DMS153 (cell line): ENCODE measurements at regions not wholly inside any gene's neighbourhood (a gene's known extent, or its start where the extent isn't known, plus 50 kb on each side); places are given as distances from the start of the nearest gene placed in this dataset.

Source experiments
- DNase-seq: peaks from one replicate; lab custom pipeline; 2025; lab: John Stamatoyannopoulos, UW

GRCh38 chr2:8574196-8575037 lies 107.4 kb upstream of the ID2 start:
- DNase-seq, result no peak

- no peak for DNase-seq
These were observed 106.6 kb upstream of the ID2 start for GRCh38 chr2:8575038-8575833.

DNA sequence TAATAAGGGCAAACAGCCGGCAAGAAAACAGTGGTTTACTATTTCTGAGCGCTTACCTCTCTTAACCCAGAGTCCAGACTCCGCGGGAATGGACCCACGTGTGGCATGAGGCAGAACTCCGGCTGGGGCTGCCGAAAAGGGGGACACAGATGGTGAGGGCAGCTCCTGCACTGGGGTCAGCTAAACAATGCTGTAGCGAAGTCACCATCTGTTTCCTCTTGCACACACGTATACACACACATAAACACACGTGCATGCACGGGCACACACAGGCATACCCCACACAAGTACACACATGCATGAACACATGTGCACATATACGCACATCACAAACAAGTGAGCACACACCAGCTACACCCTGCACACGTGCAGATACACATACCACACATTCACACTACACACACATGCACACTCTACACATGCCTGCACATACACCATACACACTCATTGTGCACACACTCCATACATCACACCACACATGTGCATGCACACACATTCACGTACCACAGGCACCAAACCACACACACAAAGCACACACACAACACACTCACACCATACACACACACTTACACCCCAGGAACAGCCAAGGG lies 105.9 kb upstream of the ID2 start:
- DNase-seq, result no peak

DNA sequence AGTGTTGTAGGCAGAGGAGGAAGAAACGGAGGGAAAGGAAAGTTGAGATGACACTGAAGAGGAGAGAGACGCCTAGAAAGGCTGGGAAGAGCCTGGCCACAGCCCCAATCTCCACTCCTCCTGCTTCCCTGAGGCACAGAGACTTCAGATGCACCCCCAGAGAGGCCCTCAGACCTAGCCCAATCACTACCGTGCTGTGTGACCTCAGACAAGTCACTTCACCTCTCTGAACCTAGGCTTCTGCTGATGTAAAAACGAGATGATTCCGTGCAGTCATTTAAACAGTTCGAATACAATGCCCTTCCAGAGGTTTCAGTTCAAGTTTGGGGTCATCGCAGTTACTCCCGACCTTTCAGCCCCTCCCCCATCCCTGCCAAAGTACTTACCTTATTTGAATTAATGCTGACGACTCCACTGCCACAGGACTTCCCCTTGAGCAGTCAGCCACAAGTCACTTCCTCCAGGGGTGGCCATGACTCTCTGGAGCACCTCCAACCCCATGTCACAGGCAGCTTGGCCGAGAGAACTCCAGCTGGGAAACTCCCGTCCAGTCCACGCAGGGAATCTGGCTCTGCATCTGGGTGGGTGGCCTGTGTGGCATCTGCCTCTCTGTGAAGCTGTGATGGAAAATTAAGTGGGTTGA lies 105.2 kb upstream of the ID2 start:
- DNase-seq, result no peak

DNA sequence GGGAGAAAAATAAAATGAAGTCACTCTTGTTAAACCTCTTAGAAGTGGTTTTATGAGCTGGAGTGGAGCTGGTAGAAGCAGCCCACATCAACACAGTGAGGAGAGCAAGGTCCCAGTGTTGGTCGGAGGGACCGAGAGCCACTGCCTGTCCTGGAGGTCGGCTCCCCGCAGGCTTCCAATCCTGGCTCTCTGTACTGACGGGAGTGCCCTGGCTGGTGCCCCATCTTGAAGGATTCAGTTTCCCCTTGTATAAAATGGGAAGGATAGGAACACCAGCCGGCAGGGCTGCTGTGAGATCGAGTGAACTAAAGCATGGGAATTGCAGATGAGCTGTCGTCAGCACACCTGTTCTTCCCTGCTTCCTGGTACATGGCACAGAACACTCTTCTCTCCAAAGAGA lies 104.3 kb upstream of the ID2 start:
- no peak for DNase-seq

- no peak for DNase-seq
These were observed 103.3 kb upstream of the ID2 start for GRCh38 chr2:8578335-8579244.

DNA sequence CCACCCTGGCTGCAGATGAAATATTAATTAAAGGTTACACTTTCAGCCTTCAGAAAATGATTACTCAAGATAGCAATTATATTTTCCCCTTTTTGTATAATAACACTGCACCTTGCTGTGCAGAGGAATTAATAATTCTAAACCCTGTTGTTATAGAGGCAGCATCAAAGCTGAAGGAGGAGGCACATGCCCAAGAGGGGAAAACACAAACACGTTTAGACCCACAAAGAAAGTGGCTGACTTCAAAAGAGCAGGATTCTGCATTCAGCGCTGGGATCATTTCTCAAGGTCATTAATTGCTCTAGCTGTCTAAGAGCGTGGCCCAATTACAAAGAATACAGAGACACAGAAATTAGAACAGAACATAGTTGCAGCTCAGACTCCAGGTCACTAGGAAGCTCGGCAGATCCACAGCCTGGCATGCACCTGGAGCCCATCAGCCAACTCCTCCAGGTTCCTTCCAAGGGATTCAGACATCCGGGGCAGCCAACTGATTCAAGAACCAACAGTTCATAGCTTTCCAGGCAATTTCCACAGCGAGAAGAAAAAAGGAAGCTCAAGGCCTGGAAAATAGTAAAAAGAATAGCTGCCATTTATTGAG lies 102.3 kb upstream of the ID2 start:
- DNase-seq, result no peak

DNA sequence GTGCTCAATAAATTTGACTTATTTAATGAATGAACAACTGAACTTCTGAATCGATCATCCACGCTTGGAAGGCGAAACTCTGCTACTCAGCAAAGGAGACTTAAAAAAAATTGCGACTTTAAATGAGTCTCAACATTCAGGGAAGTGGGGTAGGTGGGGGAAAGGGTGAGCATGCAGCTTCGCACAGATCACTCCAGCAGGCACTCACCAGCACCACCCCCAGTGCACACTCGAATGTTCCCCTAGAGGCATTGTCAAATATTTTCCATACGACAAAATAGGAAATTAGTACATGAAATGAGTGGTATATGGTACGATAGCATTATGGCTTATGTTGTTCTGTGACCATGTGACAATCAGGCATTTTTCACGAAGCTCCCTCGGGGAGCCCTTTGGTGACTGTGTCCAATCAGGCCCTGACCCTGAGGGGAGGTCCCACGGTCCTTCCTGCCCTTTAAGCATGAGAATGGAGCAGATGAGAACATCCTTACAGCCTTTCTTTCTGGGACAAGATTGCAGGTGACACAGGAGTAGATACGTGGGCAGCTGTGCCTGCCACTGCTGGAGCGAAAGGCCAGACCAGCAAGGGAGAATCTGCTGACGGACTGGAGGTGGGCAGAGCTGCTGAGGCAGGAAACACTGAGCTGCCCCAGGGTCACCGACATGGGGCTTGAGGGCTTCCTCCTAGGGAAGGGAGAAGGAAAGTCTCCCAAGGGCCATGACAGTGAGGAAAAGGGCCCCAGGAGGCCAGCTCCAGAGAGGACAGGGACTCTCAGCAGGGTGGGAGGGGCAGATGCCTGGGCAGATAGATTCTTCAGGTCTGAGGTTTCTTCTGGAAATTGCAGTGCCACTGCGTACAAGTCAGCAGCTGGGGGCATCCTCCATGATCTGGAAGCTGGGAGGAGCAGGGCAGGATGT lies 101.3 kb upstream of the ID2 start:
- DNase-seq, result no peak

DNA sequence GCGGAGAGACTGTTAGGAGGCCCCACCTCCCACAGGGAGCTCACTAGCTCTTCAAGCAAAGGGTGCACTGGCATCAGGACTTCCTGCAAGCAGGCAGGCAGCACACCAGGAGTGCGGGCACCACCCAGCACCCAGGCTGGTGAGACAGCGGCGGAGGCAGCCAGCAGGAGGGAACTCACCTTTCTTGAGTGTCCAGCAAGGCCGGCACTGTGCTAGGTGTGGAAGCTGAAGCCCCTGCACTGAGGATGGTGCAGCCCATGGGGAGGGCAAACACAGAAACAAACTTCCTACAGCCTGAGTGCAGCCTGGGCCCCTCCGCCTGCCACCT lies 100.7 kb upstream of the ID2 start:
- peak; percentile 90 for DNase-seq

DNA sequence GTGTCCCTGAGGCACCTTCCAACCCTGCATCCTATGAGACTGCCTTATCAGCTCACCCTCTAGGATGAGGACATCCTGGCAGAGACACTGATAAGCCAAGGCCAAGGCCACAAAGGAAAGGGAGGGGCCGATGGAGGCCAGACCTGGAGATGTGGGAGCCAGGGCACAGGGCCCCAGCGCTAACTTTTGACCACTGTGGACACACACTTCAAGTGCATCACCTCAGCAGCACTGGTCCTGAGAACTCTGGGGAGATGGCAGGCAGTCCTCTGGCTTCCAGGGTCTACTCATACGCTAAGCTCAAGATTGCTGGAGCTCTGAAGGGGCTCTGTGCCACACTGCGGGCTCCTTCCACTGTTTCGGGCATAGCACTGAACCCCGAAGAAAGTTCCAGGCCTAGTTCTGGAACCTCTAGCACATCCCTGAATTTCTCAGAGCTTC lies 100.2 kb upstream of the ID2 start:
- no peak for DNase-seq

- DNase-seq, result no peak
These were observed 99.7 kb upstream of the ID2 start for GRCh38 chr2:8582191-8582590.

DNA sequence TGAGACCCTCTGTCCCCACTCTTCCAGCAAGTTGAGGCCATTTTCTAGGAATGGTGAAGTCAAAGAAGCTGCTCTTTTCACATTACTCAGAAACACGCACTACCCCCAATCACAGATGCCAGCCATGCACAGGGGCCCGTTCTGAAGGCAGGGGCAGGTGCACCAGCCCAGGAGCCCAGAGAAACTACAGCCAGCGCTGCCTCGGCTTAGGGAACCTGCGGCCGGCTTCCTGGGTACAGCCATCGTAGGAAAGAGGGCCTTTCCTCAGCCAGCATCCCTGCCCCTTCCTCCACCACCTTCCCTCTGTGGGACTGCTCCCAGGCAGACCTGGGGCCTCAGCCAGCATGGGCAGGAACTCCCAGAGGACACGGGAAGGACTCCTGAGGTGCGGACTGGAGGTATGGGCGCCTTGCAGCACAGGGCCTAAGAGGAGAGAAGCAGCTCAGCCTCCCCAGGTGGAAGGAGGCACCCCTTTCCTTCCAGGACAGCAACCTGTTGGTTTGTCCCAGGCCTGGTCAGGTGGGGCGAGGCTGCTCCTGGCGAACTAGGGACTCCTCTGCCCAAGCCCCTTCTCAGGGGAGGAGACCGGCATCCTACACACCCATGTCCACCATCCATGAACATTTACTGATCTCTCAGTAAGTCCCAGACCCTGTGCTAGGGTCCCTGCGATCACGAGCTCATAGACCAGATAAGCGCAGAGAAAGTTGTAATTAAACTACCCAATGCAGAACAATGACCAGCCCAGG lies 99.0 kb upstream of the ID2 start:
- no peak for DNase-seq

DNA sequence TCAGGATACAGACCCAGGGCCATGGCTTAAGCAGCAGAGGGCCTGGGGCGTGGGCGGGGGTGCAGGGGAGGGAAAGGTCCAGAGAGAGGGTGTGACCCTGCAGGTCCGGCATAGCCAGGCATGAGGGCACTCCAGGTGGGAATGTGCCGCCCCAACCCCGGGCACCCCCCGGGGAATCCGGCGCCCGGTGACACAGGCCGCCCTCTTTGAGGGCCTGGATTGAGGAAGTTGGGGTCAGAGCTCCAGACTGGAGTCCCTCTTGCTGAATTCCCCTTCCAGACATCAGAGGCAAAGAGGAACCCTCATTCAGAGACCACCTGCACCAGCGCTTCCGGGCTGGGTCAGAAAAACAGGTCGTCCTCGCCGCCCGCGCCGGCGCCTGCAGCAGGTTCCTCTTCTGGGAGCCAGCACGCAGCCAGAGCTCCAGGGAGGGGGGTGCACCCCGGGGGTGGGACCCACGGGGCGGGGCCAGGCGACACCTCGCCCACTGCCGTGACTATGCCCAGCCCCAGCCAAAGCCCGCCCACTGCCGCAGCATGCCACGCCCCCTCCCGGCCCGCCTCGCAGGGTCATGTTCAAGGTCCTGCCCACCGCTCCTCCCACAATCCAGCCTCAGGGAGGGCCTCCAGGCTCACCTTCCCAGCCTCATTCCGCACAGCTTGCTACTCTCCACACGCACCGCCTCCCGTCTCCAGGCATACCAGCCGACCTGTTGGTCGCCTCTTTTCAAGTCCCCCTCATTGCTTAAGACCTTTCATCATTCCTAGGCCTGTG lies 98.3 kb upstream of the ID2 start:
- DNase-seq, result peak; percentile 96

- DNase-seq, result no peak
These were observed 97.4 kb upstream of the ID2 start for GRCh38 chr2:8584174-8585066.

DNA sequence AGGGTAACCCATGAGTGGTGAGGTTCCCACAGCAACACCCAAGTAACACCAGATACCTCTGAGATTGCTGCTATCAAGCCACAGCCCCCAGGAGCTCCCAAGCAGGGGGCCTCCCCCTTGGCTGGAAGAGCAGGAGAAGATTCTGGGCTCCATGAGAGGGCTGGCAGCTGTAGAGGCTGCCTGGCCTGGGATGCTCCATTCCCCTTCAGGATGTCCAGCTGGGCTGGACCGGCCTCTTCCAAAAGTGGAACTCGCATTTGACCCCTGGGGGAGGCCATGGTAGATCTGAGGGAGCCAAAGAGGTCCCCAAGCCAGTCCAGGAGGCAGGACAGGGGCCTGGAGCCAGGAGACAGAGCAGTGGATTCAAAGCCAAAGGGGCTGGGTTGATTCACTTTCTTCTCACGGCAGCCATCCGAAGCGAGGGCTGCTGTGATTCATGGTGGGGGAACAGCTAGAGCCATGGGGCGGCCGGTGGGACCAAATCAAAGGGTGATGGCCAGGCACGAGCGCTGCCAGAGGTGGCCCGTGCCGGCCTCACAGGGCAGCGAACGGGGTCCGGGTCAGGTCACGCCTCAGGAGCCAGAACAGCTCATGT lies 95.3 kb upstream of the ID2 start:
- DNase-seq, result no peak

GRCh38 chr2:8587251-8587791 lies 94.5 kb upstream of the ID2 start:
- no peak for DNase-seq
